ENCODE measurements at regions not wholly inside any gene's neighbourhood (a gene's known extent, or its start where the extent isn't known, plus 50 kb on each side); places are given as distances from the start of the nearest gene placed in this dataset.

- no peak for DNase-seq (ENCODE audit: low read depth in 2 of 3, low spot score in 2 of 3)
Observed at GRCh38 chr4:3818371-3818770, 52.2 kb downstream of the ADRA2C start.

DNA sequence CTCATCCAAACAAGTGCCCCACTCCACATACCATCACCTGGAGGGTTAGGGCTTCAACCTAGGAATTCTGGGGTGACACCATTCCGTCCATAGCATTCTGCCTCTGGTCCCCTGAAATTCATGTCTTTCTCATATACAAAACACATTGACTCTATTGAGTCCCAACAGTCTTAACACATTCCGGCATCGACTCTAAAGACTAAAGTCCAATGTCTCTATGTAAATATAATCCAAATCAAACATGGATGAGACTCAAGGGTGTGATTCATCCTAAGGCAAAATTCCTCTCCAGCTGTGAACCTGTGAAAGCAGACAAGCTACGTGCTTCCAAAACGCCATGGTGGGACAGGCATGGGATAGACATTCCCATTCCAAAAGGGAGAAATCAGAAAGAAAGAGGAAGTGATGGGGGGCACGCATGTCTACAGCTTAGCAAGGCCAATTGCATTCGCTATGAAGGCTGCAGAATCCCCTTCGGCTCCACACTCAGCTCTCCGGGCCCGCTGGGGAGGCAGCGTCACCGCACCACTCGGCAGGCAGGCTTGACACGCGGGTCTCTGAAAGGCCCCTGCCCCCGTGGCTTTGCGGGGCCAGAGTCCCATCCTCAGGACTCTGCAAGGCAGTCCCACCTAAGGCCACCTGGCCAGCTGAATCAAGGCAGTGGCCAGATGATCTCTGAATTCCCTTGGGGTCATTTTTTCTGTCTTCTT, 53.2 kb downstream of the ADRA2C start:
- no peak for DNase-seq (ENCODE audit: low read depth in 2 of 3, low spot score in 2 of 3)

GRCh38 chr4:3820016-3820805, 54.0 kb downstream of the ADRA2C start:
- DNase-seq (ENCODE audit: low read depth in 2 of 3, low spot score in 2 of 3) = no peak

- DNase-seq (ENCODE audit: low read depth in 2 of 3, low spot score in 2 of 3) = no peak
Observed at GRCh38 chr4:3820806-3821579, 54.8 kb downstream of the ADRA2C start.

GRCh38 chr4:3821580-3822229, 55.5 kb downstream of the ADRA2C start:
- DNase-seq (ENCODE audit: low read depth in 2 of 3, low spot score in 2 of 3) = no peak

- DNase-seq (ENCODE audit: low read depth in 2 of 3, low spot score in 2 of 3) = no peak
Observed at GRCh38 chr4:3822230-3822947, 56.2 kb downstream of the ADRA2C start.

- no peak for DNase-seq (ENCODE audit: low read depth in 2 of 3, low spot score in 2 of 3)
Observed at GRCh38 chr4:3823496-3824341, 57.5 kb downstream of the ADRA2C start.

DNA sequence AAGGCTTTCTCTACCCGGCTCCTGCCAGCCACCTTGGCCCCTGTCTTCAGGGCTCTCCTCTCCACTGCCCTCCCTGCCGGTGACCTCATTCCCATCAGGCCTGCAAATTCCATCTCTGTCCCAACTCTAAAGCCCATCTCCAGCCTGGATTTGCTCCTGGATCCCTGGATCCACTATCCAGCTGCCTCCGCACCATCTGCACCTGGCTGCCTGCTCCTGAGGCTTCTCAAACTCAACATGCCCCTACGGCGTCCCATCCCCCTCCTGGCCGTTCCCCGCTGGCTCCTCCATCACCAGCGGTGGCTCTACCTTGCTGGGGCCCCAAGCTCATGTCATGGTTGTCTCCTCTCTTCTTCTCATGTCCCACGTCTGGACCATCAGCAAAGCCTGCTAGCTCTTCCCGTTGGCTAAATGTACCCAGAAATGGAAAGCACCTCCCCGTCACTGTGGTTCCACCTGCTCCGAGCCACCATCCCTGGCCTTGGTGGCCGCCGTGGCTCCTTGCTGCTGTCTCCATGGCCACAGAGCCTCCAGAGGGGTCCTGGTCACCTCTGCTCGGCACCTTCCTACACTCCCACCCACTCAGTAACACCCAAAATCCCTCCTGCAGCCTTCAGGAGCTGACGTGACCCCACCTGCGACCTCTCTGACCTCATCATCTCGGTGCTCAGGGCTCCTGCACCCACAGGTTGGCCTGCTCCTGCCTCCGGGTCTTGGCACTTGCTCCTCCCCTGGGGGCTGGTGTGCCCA, 58.5 kb downstream of the ADRA2C start:
- DNase-seq (ENCODE audit: low read depth in 2 of 3, low spot score in 2 of 3) = no peak

DNA sequence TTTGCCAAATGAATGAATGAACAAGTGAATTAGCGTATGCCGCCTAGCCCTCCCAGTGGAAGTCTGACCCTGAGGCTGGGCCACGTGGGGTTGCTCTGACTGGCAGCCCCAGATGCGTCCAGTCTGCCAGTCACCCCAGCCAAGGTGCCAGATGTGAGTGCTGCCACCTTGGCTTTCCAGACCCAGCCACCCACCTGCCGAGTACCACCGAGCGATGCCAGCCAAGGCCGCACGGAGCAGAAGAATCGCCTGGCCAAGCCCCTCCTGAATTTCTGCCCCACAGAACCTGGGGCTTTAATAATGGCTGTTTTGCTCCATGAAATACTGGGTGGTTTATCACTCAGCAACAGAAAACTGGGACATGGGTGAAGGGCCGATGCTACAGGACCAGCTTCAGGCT, 59.3 kb downstream of the ADRA2C start:
- no peak for DNase-seq (ENCODE audit: low read depth in 2 of 3, low spot score in 2 of 3)

- DNase-seq (ENCODE audit: low read depth in 2 of 3, low spot score in 2 of 3) = no peak
Observed at GRCh38 chr4:3826247-3827172, 60.3 kb downstream of the ADRA2C start.

- DNase-seq (ENCODE audit: low read depth in 2 of 3, low spot score in 2 of 3) = no peak
Observed at GRCh38 chr4:3827616-3828492, 61.7 kb downstream of the ADRA2C start.

DNA sequence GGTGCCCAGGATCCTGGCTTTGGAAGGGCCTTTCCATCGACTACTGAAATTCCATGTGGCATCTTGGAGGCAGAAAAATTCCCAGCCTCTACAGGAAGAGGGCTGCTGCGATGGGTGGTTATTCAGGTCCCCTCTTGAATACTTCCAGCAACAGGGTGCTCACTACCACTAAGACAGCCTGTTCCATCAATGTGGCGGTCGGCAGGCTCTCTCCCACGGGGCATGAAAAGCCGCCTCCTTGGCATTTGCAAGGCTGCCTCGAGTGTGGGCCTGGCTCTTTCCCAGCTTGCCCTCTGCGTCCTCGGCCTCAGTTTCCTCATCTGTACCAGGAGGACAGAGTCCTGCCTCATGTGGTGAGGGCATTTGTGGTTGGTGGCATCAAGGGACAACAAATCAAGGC, 62.4 kb downstream of the ADRA2C start:
- no peak for DNase-seq (ENCODE audit: low read depth in 2 of 3, low spot score in 2 of 3)

- no peak for DNase-seq (ENCODE audit: low read depth in 2 of 3, low spot score in 2 of 3)
Observed at GRCh38 chr4:3829211-3829955, 63.2 kb downstream of the ADRA2C start.

DNA sequence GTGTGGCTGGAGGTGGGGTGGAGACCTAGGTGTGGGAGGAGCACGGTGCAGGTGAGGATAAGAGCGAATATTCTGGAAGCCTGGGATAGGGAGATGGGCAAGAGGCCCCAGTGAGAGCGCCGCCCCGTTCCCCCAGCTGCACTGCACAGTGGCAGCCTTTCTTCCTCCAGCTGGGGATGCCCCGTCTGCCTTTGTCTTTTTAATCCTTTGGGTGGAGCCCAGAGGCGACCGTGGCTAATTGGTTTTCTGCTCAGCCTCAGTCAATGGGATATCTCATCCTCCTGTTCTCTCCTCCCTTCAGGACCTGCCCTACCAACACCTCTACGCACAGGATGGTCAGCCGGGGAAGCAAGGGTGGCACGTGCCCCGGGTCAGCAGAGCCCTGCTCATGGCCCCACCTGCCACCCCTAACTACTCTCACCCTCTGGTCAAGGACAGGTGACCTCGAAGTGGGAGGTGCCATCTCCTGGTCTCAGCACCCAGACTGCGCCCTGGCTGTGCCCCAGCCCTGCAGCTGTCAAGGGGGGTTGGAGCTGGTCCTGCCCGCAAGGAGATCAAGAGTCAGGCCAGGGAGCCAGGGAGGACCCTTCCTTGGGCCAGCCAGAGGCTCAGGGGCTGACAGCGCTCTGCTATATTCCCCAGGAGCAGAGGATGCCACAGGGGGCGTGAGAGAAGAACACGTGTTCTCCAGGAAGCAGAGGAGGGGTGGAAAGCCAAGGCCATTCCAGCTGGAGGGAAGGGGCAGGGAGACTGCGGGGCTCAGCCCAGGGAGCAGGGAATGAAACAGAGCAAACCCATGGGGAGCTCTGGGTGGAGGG, 64.0 kb downstream of the ADRA2C start:
- no peak for DNase-seq (ENCODE audit: low read depth in 2 of 3, low spot score in 2 of 3)

- no peak for DNase-seq (ENCODE audit: low read depth in 2 of 3, low spot score in 2 of 3)
Observed at GRCh38 chr4:3830774-3831528, 64.8 kb downstream of the ADRA2C start.
